ENCODE measurements at regions not wholly inside any gene's neighbourhood (a gene's known extent, or its start where the extent isn't known, plus 50 kb on each side); places are given as distances from the start of the nearest gene placed in this dataset.

- no peak overlapping the region for H3K4me3 ChIP-seq
- DNase-seq: peak in 1 of 2 donors; percentile 78
- 26 to 51% (median 47%) methylated on average over 10 to 11 of the region's 11 CpGs for WGBS, 5 donors
- H3K9me3 ChIP-seq: no peaks in the 10 kb centered on the region
- intact Hi-C loops (cut with DNase I; ENCODE audit: low total_unique reads): no loop called here
- peaks cover 0 to 43% (median 0%) of the 10 kb centered on the region in 3 donors for H3K27me3 ChIP-seq
- H3K27ac ChIP-seq: peak overlapping the region in 2 of 5 donors; percentile 1 to 26
- peaks cover 0 to 36% (median 14%) of the 10 kb centered on the region in 4 donors for H3K4me1 ChIP-seq
- H3K36me3 ChIP-seq: no peaks in the 10 kb centered on the region
- no peak for TF ChIP-seq EP300 (IDR thresholded peaks at IDR 0.05)
- peak in 1 of 3 donors; percentile 14 for TF ChIP-seq POLR2AphosphoS5 (IDR thresholded peaks at IDR 0.05)
Observed at GRCh38 chr1:10860682-10861081, 64.2 kb upstream of the CASZ1 start.

- Histone ChIP-seq H3K9me3 (no peaks in the 10 kb centered on the region), H3K27me3 (peaks cover 0 to 54% (median 9%) of the 10 kb centered on the region in 3 donors), H3K27ac (peak overlapping the region in 1 of 5 donors; percentile 1), H3K4me1 (peaks cover 6 to 46% (median 24%) of the 10 kb centered on the region in 4 donors), H3K4me3 (no peak overlapping the region), H3K36me3 (no peaks in the 10 kb centered on the region)
- intact Hi-C loops (cut with DNase I; ENCODE audit: low total_unique reads): no loop called here
- TF ChIP-seq POLR2AphosphoS5 (IDR thresholded peaks at IDR 0.05): no peak
- TF ChIP-seq EP300 (IDR thresholded peaks at IDR 0.05): no peak
- no peak for TF ChIP-seq POLR2A (IDR thresholded peaks at IDR 0.05)
- TF ChIP-seq CTCF (IDR thresholded peaks at IDR 0.05): no peak
- no peak for DNase-seq
- WGBS, 5 donors: 51 to 82% (median 66%) methylated on average over 5 of the region's 5 CpGs
Observed at GRCh38 chr1:10861822-10862221, 65.4 kb upstream of the CASZ1 start.

- peaks cover 0 to 65% (median 11%) of the 10 kb centered on the region in 3 donors for H3K27me3 ChIP-seq
- intact Hi-C loops (cut with DNase I; ENCODE audit: low total_unique reads): no loop called here
- peaks cover 12 to 55% (median 33%) of the 10 kb centered on the region in 4 donors for H3K4me1 ChIP-seq
- TF ChIP-seq CTCF (IDR thresholded peaks at IDR 0.05) (no peak), POLR2AphosphoS5 (IDR thresholded peaks at IDR 0.05) (no peak), POLR2A (IDR thresholded peaks at IDR 0.05) (no peak), EP300 (IDR thresholded peaks at IDR 0.05) (no peak)
- no peaks in the 10 kb centered on the region for H3K36me3 ChIP-seq
- 74 to 91% (median 84%) methylated on average over 17 to 18 of the region's 18 CpGs for WGBS, 5 donors
- H3K9me3 ChIP-seq: no peaks in the 10 kb centered on the region
- no peak overlapping the region for H3K27ac ChIP-seq
- H3K4me3 ChIP-seq: no peak overlapping the region
- DNase-seq: no peak
Observed at GRCh38 chr1:10862743-10863335, 66.4 kb upstream of the CASZ1 start.

GRCh38 chr1:10863886-10864285 is 67.4 kb upstream of the CASZ1 start:
- Histone ChIP-seq H3K36me3 (no peaks in the 10 kb centered on the region), H3K27me3 (peaks cover 0 to 75% (median 17%) of the 10 kb centered on the region in 3 donors), H3K4me3 (no peak overlapping the region), H3K27ac (no peak overlapping the region), H3K4me1 (peaks cover 12 to 55% (median 34%) of the 10 kb centered on the region in 4 donors), H3K9me3 (no peaks in the 10 kb centered on the region)
- intact Hi-C loops (cut with DNase I; ENCODE audit: low total_unique reads): no loop called here
- TF ChIP-seq EP300 (IDR thresholded peaks at IDR 0.05) (no peak), CTCF (IDR thresholded peaks at IDR 0.05) (no peak), POLR2AphosphoS5 (IDR thresholded peaks at IDR 0.05) (no peak), POLR2A (IDR thresholded peaks at IDR 0.05) (no peak)
- no peak for DNase-seq
- WGBS, 5 donors: 17 to 43% (median 26%) methylated on average over 12 of the region's 12 CpGs

- Histone ChIP-seq H3K36me3 (no peaks in the 10 kb centered on the region), H3K4me1 (peaks cover 12 to 55% (median 34%) of the 10 kb centered on the region in 4 donors), H3K9me3 (no peaks in the 10 kb centered on the region), H3K4me3 (no peak overlapping the region), H3K27me3 (peaks cover 0 to 82% (median 17%) of the 10 kb centered on the region in 3 donors), H3K27ac (no peak overlapping the region)
- WGBS, 5 donors: 82 to 90% (median 83%) methylated on average over 9 of the region's 9 CpGs
- TF ChIP-seq POLR2A (IDR thresholded peaks at IDR 0.05): no peak
- no peak for TF ChIP-seq CTCF (IDR thresholded peaks at IDR 0.05)
- TF ChIP-seq EP300 (IDR thresholded peaks at IDR 0.05): no peak
- no peak for TF ChIP-seq POLR2AphosphoS5 (IDR thresholded peaks at IDR 0.05)
- intact Hi-C loops (cut with DNase I; ENCODE audit: low total_unique reads): loop anchor here (5.0 kb wide), 1 partner anchor 357 kb away; no protein-coding TSS in a partner anchor
- DNase-seq: no peak
Observed at GRCh38 chr1:10864776-10865175, 68.3 kb upstream of the CASZ1 start.
